GM12892 (cell line): ENCODE measurements at regions not wholly inside any gene's neighbourhood (a gene's known extent, or its start where the extent isn't known, plus 50 kb on each side); places are given as distances from the start of the nearest gene placed in this dataset.

Experiments
- POLR2A ChIP-seq: IDR thresholded peaks from 2 replicates; pipeline ENCODE4 v1.6.1; 2011; ENCODE audit warnings: low read depth, low read length, control low read depth
- POLR2AphosphoS5 ChIP-seq: IDR thresholded peaks from 2 replicates; pipeline ENCODE4 v1.6.1; 2011; ENCODE audit warnings: low read depth, low read length, control low read depth
- TAF1 ChIP-seq: IDR thresholded peaks from 2 replicates; pipeline ENCODE4 v1.6.1; 2011; ENCODE audit warnings: low read depth, mild to moderate bottlenecking, control low read depth, low read length, borderline replicate concordance

DNA sequence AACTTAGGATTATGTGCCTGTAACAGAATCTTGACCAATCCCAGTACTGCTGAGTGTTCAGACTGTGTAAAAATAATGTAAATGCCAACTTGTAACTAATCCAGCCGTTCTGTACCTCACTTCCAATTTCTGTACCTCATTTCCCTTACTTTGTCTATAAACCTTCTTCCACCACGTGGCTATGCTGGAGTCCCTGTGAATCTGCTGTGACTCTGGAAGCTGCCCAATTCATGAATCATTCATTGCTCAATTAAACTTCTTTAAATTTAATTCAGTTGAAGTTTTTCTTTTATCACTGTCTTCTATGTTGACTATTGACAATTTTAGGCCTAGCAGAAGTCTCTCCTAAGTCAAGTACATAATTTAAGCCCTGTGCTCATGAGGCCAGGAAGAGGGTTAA lies 215.3 kb upstream of the RHOBTB1 start:
- TF ChIP-seq POLR2A (no peak), TAF1 (no peak), POLR2AphosphoS5 (no peak)
